Retinal pigment epithelial cell (primary cell): ENCODE measurements at regions not wholly inside any gene's neighbourhood (a gene's known extent, or its start where the extent isn't known, plus 50 kb on each side); places are given as distances from the start of the nearest gene placed in this dataset.

Source experiments
- DNase-seq: peaks from one replicate; pipeline ENCODE4 v3.0.0-alpha.2; 2010; ENCODE audit warnings: low read depth
- H3K4me3 ChIP-seq: 2 replicates; pipeline ENCODE4 v1.5.1; 2011; ENCODE audit warnings: mild to moderate bottlenecking, low read length, control low read depth, moderate library complexity
- TF ChIP-seq, protein P1 (sequence below): conservative IDR thresholded peaks from 2 replicates; pipeline ENCODE4 v1.5.1; 2011; ENCODE audit warnings: low read depth, low read length, control low read depth, inconsistent platforms

DNA sequence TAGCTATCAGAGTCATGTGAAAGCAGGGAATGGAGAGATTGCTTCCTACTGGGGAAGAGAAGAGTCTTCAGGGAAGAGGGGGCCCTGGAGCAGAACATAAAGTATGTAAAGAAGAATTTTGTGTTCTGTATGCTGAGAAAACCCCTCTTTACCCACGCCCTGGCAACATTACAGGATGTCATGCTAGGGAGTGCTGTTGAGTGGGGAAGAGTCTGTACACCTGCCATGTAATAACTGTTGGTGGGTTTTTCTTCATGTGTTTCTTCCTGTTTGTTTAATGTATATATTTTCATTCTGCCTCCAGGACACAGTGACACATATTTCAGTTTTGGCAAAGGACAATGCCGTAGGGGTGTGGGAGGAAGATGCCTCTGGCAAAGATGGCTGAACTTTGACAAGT, 122.8 kb upstream of the LPP start:
- TF ChIP-seq, protein P1, sequence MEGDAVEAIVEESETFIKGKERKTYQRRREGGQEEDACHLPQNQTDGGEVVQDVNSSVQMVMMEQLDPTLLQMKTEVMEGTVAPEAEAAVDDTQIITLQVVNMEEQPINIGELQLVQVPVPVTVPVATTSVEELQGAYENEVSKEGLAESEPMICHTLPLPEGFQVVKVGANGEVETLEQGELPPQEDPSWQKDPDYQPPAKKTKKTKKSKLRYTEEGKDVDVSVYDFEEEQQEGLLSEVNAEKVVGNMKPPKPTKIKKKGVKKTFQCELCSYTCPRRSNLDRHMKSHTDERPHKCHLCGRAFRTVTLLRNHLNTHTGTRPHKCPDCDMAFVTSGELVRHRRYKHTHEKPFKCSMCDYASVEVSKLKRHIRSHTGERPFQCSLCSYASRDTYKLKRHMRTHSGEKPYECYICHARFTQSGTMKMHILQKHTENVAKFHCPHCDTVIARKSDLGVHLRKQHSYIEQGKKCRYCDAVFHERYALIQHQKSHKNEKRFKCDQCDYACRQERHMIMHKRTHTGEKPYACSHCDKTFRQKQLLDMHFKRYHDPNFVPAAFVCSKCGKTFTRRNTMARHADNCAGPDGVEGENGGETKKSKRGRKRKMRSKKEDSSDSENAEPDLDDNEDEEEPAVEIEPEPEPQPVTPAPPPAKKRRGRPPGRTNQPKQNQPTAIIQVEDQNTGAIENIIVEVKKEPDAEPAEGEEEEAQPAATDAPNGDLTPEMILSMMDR = no peak
- no peak overlapping the region for H3K4me3 ChIP-seq
- DNase-seq = no peak

DNA sequence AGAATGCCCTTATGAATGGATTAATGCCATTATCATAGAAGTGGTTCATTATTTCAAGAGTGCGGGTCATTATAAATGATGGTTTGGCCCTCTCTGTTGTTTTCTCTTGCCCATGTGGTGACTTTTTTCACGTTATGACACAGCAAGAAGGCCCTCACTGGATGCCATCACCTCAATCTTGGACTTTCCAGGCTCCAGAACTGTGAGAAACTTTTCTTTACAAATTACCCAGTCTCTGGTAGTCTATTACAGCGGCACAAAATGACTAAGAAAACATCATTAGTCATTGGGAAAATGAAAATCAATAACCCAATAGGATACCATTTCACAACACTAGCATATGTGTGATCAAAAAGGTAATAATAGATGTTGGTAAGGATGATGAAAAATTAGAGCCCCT, 119.0 kb upstream of the LPP start:
- H3K4me3 ChIP-seq = no peak overlapping the region
- TF ChIP-seq, protein P1 = no peak
- DNase-seq = no peak

DNA sequence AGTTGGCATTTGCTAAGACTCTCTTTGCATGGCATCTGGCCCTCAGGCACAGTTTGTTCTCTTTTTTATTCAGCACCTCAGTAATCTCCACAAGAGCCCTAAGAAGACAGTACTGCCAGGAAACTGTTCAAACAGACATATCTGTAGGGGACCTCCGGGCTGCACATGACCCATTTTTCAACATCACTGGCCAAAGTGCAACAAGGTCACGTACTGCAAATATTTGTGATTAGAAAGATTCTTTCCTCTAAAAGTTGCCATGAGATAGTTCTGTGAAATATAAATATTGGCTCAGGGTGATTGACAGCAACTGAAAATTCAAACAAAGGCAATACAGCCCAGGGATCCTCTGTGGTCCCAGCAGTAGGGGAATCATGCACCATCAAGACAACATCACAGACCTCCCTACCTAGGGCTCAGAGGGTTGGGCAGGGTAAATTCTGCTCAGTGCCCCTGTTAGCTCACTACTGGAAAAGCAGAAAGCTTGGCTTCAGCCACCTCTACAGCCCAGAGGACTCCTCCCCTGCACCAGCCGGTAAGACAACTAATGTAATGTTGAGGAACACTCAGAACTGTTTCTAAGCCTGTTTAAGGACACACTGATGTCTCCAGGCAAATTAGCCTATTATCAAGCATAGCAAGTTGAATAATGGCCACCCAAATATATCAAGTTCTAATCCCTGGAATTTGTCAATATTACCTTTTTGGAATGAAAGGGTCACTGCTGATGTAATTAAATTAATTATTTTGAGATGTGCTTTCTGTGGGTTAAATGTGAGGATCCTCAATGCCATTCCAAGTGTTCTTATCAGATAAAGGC, 117.4 kb upstream of the LPP start:
- DNase-seq = no peak
- no peak overlapping the region for H3K4me3 ChIP-seq
- TF ChIP-seq, protein P1 = no peak

DNA sequence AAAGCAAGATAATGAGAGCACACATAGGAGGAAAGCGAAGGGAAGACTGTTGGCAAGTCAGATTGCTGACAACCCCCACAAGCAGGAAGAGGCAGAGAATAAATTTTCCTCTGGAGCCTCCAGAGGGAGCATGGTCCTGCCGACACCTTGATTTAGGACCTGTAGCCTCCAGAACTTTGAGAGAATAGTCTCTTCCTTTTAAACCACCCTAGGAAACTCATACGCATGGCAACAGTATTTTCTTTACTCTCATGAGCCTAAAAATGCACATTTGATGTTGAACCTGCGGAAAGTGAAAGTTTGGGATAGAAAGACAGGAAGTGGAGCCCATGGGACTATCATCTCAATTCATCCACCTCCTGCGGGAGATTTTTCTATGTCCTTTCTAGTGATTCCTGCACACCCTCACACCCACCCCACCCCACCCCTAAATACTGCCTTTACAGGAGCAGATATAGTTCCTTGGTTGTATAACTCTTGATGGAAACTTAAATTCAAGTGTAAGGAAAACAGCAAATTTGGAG, 116.7 kb upstream of the LPP start:
- H3K4me3 ChIP-seq = no peak overlapping the region
- no peak for DNase-seq
- TF ChIP-seq, protein P1 = peak; percentile 57

DNA sequence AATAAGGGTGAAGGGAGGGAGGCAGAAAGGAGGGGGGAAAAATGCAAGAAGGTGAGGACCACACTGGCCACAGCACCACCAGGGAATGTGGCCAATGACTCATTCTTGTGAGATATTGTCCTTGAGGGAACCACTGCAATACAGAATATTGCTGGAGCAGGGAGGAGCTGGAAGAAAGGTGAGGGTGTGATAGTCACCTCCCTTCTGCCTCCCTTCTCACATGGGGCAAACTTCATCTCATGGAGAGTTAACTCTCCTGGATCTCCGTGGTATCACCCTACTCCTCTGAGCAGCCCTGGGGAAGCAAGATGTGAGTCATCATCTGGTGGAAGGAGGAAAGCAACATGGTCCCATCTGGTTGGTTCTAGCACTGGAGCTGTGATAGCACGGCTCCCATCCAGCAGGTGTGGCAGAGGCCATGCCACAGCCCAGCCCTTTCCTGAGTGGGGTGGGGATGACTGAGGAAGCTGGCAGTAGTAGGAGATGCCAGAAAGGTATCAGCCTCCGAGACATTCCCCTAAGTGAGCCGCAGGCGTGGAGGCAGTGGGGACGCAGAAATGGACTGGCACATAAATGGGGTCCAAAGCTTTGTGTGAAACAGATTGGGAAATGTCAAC, 115.9 kb upstream of the LPP start:
- no peak overlapping the region for H3K4me3 ChIP-seq
- TF ChIP-seq, protein P1 = no peak
- DNase-seq = no peak

DNA sequence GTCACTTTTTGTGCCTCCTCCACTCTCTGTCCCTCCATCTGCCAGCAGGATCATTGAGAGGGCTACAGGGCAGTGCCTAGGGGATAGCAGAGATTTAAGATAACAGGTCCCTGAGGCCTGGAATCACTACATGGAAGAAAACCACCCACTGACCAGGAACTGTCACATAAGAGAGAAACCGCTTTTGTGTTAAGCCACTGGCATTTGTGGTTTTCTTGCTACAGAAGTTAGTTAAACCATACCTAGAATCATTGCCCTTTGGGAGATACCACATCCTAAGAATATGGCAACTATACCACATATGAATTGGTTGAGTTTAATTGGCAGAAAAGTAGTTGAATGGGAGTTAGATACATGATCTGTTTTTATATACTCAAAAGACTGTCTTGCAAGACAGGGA, 112.8 kb upstream of the LPP start:
- DNase-seq = no peak
- no peak overlapping the region for H3K4me3 ChIP-seq
- TF ChIP-seq, protein P1 = no peak
